GM23248 (cell line): ENCODE measurements at regions not wholly inside any gene's neighbourhood (a gene's known extent, or its start where the extent isn't known, plus 50 kb on each side); places are given as distances from the start of the nearest gene placed in this dataset.

Experiments
- DNase-seq: peaks from one replicate; pipeline ENCODE4 v3.0.0-alpha.2; 2015
- H2AFZ ChIP-seq: fragments of 200-600 bp; sonication (generic); 2 replicates; pipeline ENCODE4 v1.6.1; 2016; ENCODE audit warnings: antibody characterized with exemption
- H3F3A ChIP-seq: fragments of 200-600 bp; sonication (generic); 2 replicates; pipeline ENCODE4 v1.6.1; 2016; ENCODE audit warnings: mild to moderate bottlenecking, antibody characterized with exemption, mixed run types; ENCODE audit not compliant: insufficient read depth
- H3K27ac ChIP-seq: fragments of 200-600 bp; sonication (generic); 2 replicates; pipeline ENCODE4 v1.5.1; 2016; ENCODE audit warnings: mild to moderate bottlenecking
- H3K27me3 ChIP-seq: fragments of 200-600 bp; sonication (generic); replicated peaks from 2 replicates; pipeline ENCODE4 v1.6.1; 2016; ENCODE audit warnings: mild to moderate bottlenecking; ENCODE audit not compliant: insufficient read depth
- H3K36me3 ChIP-seq: fragments of 200-600 bp; sonication (generic); 2 replicates; pipeline ENCODE4 v1.6.1; 2016; ENCODE audit warnings: low read depth, mild to moderate bottlenecking
- H3K4me1 ChIP-seq: fragments of 200-600 bp; sonication (generic); 2 replicates; pipeline ENCODE4 v1.6.1; 2016; ENCODE audit warnings: mild to moderate bottlenecking; ENCODE audit not compliant: insufficient read depth
- H3K4me2 ChIP-seq: fragments of 200-600 bp; sonication (generic); one replicate; pipeline ENCODE4 v1.6.1; 2016; ENCODE audit warnings: mild to moderate bottlenecking; ENCODE audit not compliant: unreplicated experiment
- H3K4me3 ChIP-seq: fragments of 200-600 bp; sonication (generic); 2 replicates; pipeline ENCODE4 v1.5.1; 2016; ENCODE audit warnings: mild to moderate bottlenecking
- H3K79me2 ChIP-seq: fragments of 200-600 bp; sonication (generic); 2 replicates; pipeline ENCODE4 v1.6.1; 2016; ENCODE audit warnings: mild to moderate bottlenecking; ENCODE audit not compliant: insufficient read depth
- H3K9ac ChIP-seq: fragments of 200-600 bp; sonication (generic); 2 replicates; pipeline ENCODE4 v1.6.1; 2016; ENCODE audit warnings: mild to moderate bottlenecking
- H3K9me2 ChIP-seq: fragments of 200-600 bp; sonication (generic); 2 replicates; pipeline ENCODE4 v1.6.1; 2016; ENCODE audit warnings: mixed run types, mild to moderate bottlenecking, moderate library complexity; ENCODE audit not compliant: insufficient read depth
- H3K9me3 ChIP-seq: fragments of 200-600 bp; sonication (generic); one replicate; pipeline ENCODE4 v1.6.1; 2017; ENCODE audit warnings: low read depth
- H4K20me1 ChIP-seq: fragments of 200-600 bp; sonication (generic); 2 replicates; pipeline ENCODE4 v1.6.0; 2016; ENCODE audit not compliant: insufficient read depth
- EZH2 ChIP-seq: fragments of 200-600 bp; sonication (generic); IDR thresholded peaks from 2 replicates; pipeline ENCODE4 v1.6.1; 2018; ENCODE audit warnings: antibody characterized with exemption, mild to moderate bottlenecking; ENCODE audit not compliant: insufficient read depth, poor library complexity, severe bottlenecking
- EZH2phosphoT487 ChIP-seq: fragments of 200-600 bp; sonication (generic); IDR thresholded peaks from 2 replicates; pipeline ENCODE4 v1.6.1; 2018; ENCODE audit warnings: antibody characterized with exemption, moderate library complexity, mild to moderate bottlenecking, low read depth; ENCODE audit not compliant: insufficient read depth
- WGBS, 2 experiments: methylation state at CpG; one replicate each; pipeline ENCODE4 v1.1.6; 2015 to 2017; ENCODE audit warnings: low lambda C conversion rate in 2 of 2, low coverage in 1 of 2; ENCODE audit errors: missing lambda C conversion rate in 2 of 2; 5-methylcytosine and 5-hydroxymethylcytosine counted together
- in situ Hi-C: fragments of 300-500 bp; cut with MboI; formaldehyde crosslinking; loops from 2 replicates; pipeline ENCODE4 v1.15.0; 2020

DNA sequence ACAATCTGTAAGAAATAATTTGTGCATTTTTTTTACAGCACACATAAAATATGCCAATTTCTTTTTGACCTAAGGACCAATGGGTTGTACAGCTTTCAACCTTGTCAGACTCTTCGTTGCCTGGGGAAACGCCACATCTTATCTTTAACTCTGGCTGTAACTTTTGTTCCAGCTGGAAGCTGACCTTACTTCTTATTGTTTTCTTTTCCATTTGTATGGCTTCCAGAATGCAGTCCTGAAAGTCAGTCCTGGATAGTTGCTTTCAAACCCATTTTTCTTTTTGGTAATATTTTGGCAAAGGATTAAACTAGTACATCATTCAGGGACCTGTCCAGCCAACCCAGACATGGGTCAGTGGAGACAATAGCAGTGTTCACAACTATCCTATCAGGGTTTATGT is 686.5 kb upstream of the CDH2 start:
- no peaks in the 10 kb centered on the region for H3K4me1 ChIP-seq
- no peak overlapping the region for H3K27ac ChIP-seq
- H3K27me3 ChIP-seq = no peaks in the 10 kb centered on the region
- H3K9me3 ChIP-seq = no peaks in the 10 kb centered on the region
- H3K9me2 ChIP-seq = peaks cover 2% of the 10 kb centered on the region; the same call in 1 of the 2 replicates
- no peaks in the 10 kb centered on the region for H3K36me3 ChIP-seq
- H3K9ac ChIP-seq = no peak overlapping the region
- H3K4me3 ChIP-seq = no peak overlapping the region
- H4K20me1 ChIP-seq = no peaks in the 10 kb centered on the region
- H3K4me2 ChIP-seq = no peak overlapping the region
- no peak for DNase-seq
- H3F3A ChIP-seq = no peaks in the 10 kb centered on the region
- no peak overlapping the region for H2AFZ ChIP-seq
- in situ Hi-C loops = no loop called here
- H3K79me2 ChIP-seq = no peaks in the 10 kb centered on the region
- no peak for TF ChIP-seq EZH2phosphoT487
- no peak for TF ChIP-seq EZH2
- WGBS, 2 experiments = 68 to 73% methylated on average over 2 of the region's 2 CpGs

DNA sequence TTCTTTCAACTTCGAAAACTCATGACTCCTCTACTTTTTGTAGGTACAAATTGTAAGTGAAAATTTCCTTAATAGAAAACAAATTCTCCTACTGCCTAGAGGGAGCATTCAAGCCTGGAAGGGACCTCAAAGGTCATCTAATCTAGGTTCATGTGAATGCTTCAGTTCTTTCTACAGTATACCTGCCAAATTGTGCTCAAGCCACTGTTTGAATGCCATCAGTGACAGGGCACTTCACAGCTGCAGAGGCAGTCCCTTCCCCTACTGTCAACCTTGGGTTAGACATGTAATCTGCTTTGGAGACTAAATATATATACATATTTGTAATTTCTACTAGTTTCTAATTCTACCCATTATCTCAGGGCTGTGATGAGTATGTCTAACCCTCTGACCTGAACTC is 681.3 kb upstream of the CDH2 start:
- Histone ChIP-seq H3K4me2 (no peak overlapping the region), H3K9ac (no peak overlapping the region), H3K4me1 (peaks cover 21% of the 10 kb centered on the region), H3K27ac (no peak overlapping the region), H3K27me3 (no peaks in the 10 kb centered on the region), H3K4me3 (no peak overlapping the region), H4K20me1 (no peaks in the 10 kb centered on the region), H2AFZ (0 out of 2 replicates have a peak overlapping the region, but pooled peaks have one; percentile 14), H3K79me2 (no peaks in the 10 kb centered on the region), H3F3A (peaks cover 12% of the 10 kb centered on the region), H3K9me2 (no peaks in the 10 kb centered on the region), H3K36me3 (no peaks in the 10 kb centered on the region), H3K9me3 (no peaks in the 10 kb centered on the region)
- no peak for DNase-seq
- TF ChIP-seq EZH2 (no peak), EZH2phosphoT487 (no peak)
- WGBS, 2 experiments = 0 to 6% methylated on average over 1 of the region's 1 CpG
- in situ Hi-C loops = no loop called here

DNA sequence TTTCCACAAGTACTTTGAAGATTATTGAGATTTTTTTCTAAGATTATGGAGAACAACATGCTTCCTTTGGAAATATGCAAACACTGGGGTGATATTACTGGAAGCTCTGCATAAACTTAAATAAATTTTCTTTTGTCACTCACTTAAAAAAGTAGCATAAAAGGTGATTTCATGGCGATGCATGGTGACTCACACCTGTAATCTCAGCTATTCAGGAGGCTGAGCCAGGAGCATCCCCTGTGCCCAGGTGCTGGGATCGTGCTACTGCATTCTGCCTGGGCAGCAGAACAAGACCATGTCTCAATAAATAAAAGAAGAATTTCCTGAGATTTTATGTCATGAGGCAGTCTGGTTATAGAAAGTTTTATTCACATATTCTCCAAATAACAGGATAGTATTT is 679.1 kb upstream of the CDH2 start:
- DNase-seq = no peak
- Histone ChIP-seq H3K36me3 (no peaks in the 10 kb centered on the region), H3K79me2 (no peaks in the 10 kb centered on the region), H3K9me3 (no peaks in the 10 kb centered on the region), H3K4me3 (no peak overlapping the region), H2AFZ (no peak overlapping the region), H3K27me3 (no peaks in the 10 kb centered on the region), H3K4me1 (peaks cover 21% of the 10 kb centered on the region), H3K27ac (peak overlapping the region; percentile 63), H4K20me1 (no peaks in the 10 kb centered on the region), H3K4me2 (no peak overlapping the region), H3F3A (peaks cover 12% of the 10 kb centered on the region), H3K9me2 (no peaks in the 10 kb centered on the region), H3K9ac (no peak overlapping the region)
- in situ Hi-C loops = no loop called here
- TF ChIP-seq EZH2phosphoT487 (no peak), EZH2 (no peak)
- WGBS, 2 experiments = 66 to 79% methylated on average over 2 of the region's 2 CpGs

DNA sequence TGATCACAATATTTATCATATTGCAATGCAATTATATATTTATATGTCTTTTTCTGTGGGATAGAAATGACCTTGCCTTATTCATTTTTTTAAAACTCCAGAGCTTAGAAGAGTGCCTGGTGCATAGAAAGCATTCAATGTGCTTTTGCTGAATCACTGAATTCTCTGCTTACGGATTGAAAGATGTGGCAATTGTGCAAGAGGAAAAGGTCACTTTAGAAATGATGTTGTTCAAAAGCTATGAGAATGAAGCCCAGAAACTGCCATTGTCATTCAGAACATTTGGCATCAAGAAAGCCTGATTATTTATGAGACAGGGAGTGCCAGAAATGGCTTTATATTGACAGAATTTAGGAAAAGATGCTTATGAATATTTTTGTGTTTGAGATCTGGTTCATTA is 678.6 kb upstream of the CDH2 start:
- no peaks in the 10 kb centered on the region for H3K9me3 ChIP-seq
- TF ChIP-seq EZH2phosphoT487 = no peak
- no peak for TF ChIP-seq EZH2
- peak overlapping the region; percentile 13 for H3K4me2 ChIP-seq
- H3K27ac ChIP-seq = peak overlapping the region; percentile 63
- H3K79me2 ChIP-seq = no peaks in the 10 kb centered on the region
- H2AFZ ChIP-seq = peak overlapping the region; percentile 50; the same call in 1 of the 2 replicates
- H3K27me3 ChIP-seq = no peaks in the 10 kb centered on the region
- H3K9me2 ChIP-seq = no peaks in the 10 kb centered on the region
- H4K20me1 ChIP-seq = no peaks in the 10 kb centered on the region
- 12% methylated on average over 1 of the region's 1 CpG for WGBS, 2 experiments
- no peak overlapping the region for H3K4me3 ChIP-seq
- H3K36me3 ChIP-seq = no peaks in the 10 kb centered on the region
- H3K9ac ChIP-seq = peak overlapping the region; percentile 21; the same call in 1 of the 2 replicates
- peaks cover 21% of the 10 kb centered on the region for H3K4me1 ChIP-seq
- H3F3A ChIP-seq = peaks cover 12% of the 10 kb centered on the region
- in situ Hi-C loops = no loop called here
- peak; percentile 86 for DNase-seq

DNA sequence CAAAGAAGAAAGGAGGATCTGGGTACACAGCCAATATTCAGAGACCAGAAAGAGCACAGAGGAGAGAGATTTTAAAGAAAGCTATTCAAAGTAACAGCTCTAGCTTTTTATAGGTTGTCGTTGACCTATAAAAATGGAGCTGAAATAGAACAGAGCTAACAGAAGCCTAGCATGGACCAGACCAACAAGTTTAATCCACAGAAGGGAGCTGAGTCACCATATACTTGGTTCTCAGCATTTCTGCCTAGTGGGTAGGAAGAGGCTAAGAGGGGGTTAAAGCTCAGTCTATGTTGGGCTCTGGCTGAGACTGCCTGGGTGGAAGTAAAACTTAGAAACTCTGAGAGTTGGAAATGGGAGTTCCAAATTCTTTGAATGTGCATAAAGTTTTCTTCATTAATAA is 678.0 kb upstream of the CDH2 start:
- Histone ChIP-seq H3K79me2 (no peaks in the 10 kb centered on the region), H3K4me2 (peak overlapping the region; percentile 13), H3F3A (peaks cover 12% of the 10 kb centered on the region), H4K20me1 (no peaks in the 10 kb centered on the region), H3K27ac (peak overlapping the region; percentile 63), H3K27me3 (no peaks in the 10 kb centered on the region), H3K36me3 (no peaks in the 10 kb centered on the region), H3K9ac (peak overlapping the region; percentile 21; the same call in 1 of the 2 replicates), H3K9me2 (no peaks in the 10 kb centered on the region), H2AFZ (peak overlapping the region; percentile 50), H3K4me1 (peaks cover 21% of the 10 kb centered on the region), H3K9me3 (no peaks in the 10 kb centered on the region), H3K4me3 (no peak overlapping the region)
- TF ChIP-seq EZH2phosphoT487 = no peak
- no peak for TF ChIP-seq EZH2
- in situ Hi-C loops = no loop called here
- 29 to 55% methylated on average over 1 of the region's 1 CpG for WGBS, 2 experiments
- peak; percentile 48 for DNase-seq
